ENCODE measurements at regions not wholly inside any gene's neighbourhood (a gene's known extent, or its start where the extent isn't known, plus 50 kb on each side); places are given as distances from the start of the nearest gene placed in this dataset.

DNA sequence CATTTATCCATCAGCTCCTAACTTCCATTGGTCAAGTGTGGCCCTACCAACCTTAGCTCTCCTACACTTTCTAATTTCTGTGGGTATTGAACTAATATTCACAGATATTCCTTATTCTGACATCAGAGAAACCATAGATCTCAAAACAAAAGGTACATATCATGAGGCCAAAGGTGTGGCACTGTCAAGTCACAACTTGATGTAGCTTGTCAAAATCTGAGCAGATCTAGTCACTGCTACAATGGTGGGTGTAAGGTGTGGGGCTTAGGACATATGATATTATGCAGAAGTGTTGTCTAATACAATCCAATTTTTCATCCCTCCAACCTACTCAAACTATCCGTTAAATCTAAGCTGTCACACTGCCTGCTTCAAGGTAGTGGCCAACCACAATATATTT is 114.0 kb upstream of the FAR2 start:
- Histone ChIP-seq H3K27ac (ENCODE audit: low read depth, low read length, poor library complexity, severe bottlenecking) (no peak overlapping the region), H3F3A (ENCODE audit: insufficient read depth, low read length) (no peaks in the 10 kb centered on the region), H3K27me3 (ENCODE audit: insufficient read depth, low read length) (no peaks in the 10 kb centered on the region)

DNA sequence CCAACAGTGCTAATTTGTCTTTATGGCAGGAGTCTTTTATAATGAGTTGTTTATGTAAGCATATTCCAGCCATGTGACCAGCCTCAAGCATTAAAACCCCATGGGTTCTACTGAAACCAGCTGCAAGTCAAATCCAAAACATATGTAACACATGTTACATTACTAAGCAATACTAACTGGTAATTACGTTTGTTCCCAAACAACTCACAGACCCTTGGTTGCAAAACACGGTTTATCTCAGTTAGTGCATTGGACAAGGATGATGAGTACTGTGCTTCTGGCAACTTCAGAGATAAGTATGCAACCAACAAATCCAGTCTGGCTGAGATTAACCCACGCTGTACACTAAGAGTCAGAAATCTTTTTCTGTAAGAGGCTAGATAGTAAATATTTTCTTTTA is 110.1 kb upstream of the FAR2 start:
- Histone ChIP-seq H3K4me2 (ENCODE audit: low read length) (no peak overlapping the region), H3K36me3 (ENCODE audit: insufficient read depth, low read length) (no peaks in the 10 kb centered on the region), H3K4me1 (ENCODE audit: insufficient read depth, low read length, severe bottlenecking) (no peaks in the 10 kb centered on the region), H4K20me1 (ENCODE audit: insufficient read depth, low read length) (no peaks in the 10 kb centered on the region), H2AFZ (ENCODE audit: low read length) (no peak overlapping the region), H3K9ac (ENCODE audit: low read length) (no peak overlapping the region), H3K27me3 (ENCODE audit: insufficient read depth, low read length) (no peaks in the 10 kb centered on the region), H3K9me2 (ENCODE audit: low read depth, low read length) (no peaks in the 10 kb centered on the region), H3F3A (ENCODE audit: insufficient read depth, low read length) (no peaks in the 10 kb centered on the region), H3K9me3 (ENCODE audit: low read length) (no peaks in the 10 kb centered on the region), H3K79me2 (ENCODE audit: insufficient read depth, low read length) (no peaks in the 10 kb centered on the region), H3K27ac (ENCODE audit: low read depth, low read length, poor library complexity, severe bottlenecking) (no peak overlapping the region), H3K4me3 (ENCODE audit: low read depth, low read length, poor library complexity, severe bottlenecking) (no peak overlapping the region)
- TF ChIP-seq, protein P1, sequence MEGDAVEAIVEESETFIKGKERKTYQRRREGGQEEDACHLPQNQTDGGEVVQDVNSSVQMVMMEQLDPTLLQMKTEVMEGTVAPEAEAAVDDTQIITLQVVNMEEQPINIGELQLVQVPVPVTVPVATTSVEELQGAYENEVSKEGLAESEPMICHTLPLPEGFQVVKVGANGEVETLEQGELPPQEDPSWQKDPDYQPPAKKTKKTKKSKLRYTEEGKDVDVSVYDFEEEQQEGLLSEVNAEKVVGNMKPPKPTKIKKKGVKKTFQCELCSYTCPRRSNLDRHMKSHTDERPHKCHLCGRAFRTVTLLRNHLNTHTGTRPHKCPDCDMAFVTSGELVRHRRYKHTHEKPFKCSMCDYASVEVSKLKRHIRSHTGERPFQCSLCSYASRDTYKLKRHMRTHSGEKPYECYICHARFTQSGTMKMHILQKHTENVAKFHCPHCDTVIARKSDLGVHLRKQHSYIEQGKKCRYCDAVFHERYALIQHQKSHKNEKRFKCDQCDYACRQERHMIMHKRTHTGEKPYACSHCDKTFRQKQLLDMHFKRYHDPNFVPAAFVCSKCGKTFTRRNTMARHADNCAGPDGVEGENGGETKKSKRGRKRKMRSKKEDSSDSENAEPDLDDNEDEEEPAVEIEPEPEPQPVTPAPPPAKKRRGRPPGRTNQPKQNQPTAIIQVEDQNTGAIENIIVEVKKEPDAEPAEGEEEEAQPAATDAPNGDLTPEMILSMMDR (IDR thresholded peaks at IDR 0.05; ENCODE audit: low read length): no peak
- no peak for TF ChIP-seq EZH2 (IDR thresholded peaks at IDR 0.05; ENCODE audit: borderline replicate concordance, low read length)

More for the DNA sequence above, 114.0 kb upstream of the FAR2 start:
- no peak for TF ChIP-seq EZH2 (IDR thresholded peaks at IDR 0.05; ENCODE audit: borderline replicate concordance, low read length)
- TF ChIP-seq, protein P1 (IDR thresholded peaks at IDR 0.05; ENCODE audit: low read length): no peak
- H3K9ac ChIP-seq (ENCODE audit: low read length): no peak overlapping the region
- no peaks in the 10 kb centered on the region for H4K20me1 ChIP-seq (ENCODE audit: insufficient read depth, low read length)
- no peaks in the 10 kb centered on the region for H3K9me3 ChIP-seq (ENCODE audit: low read length)
- no peaks in the 10 kb centered on the region for H3K4me1 ChIP-seq (ENCODE audit: insufficient read depth, low read length, severe bottlenecking)
- no peak overlapping the region for H3K4me2 ChIP-seq (ENCODE audit: low read length)
- no peaks in the 10 kb centered on the region for H3K79me2 ChIP-seq (ENCODE audit: insufficient read depth, low read length)
- H3K36me3 ChIP-seq (ENCODE audit: insufficient read depth, low read length): no peaks in the 10 kb centered on the region
- H3K4me3 ChIP-seq (ENCODE audit: low read depth, low read length, poor library complexity, severe bottlenecking): no peak overlapping the region
- H2AFZ ChIP-seq (ENCODE audit: low read length): no peak overlapping the region
- no peaks in the 10 kb centered on the region for H3K9me2 ChIP-seq (ENCODE audit: low read depth, low read length)

DNA sequence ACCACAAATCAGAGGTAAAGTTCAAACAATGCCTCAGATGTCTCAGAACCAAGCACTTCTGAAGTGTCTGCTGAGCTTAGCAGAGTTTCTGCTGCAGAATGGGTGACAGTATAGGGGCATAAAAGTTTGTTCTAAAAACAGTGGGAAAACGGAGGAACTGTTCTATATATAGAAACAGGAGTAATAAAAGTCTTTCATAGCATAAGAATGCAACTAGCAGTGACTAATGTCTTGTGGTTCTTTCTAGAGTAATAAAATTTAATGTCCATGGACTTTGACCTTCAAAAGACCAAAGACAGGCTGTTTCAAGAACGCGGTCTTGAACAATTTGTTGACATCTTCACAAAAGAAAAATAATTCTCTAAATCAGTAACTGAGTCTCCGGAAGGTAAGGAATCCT is 107.5 kb upstream of the FAR2 start:
- H3K4me1 ChIP-seq (ENCODE audit: insufficient read depth, low read length, severe bottlenecking): no peaks in the 10 kb centered on the region
- TF ChIP-seq, protein P1 (IDR thresholded peaks at IDR 0.05; ENCODE audit: low read length): no peak
- no peak for TF ChIP-seq EZH2 (IDR thresholded peaks at IDR 0.05; ENCODE audit: borderline replicate concordance, low read length)
- H2AFZ ChIP-seq (ENCODE audit: low read length): no peak overlapping the region
- no peak overlapping the region for H3K27ac ChIP-seq (ENCODE audit: low read depth, low read length, poor library complexity, severe bottlenecking)
- no peaks in the 10 kb centered on the region for H3K9me3 ChIP-seq (ENCODE audit: low read length)
- no peak overlapping the region for H3K9ac ChIP-seq (ENCODE audit: low read length)
- H3K27me3 ChIP-seq (ENCODE audit: insufficient read depth, low read length): no peaks in the 10 kb centered on the region
- no peak overlapping the region for H3K4me2 ChIP-seq (ENCODE audit: low read length)
- no peaks in the 10 kb centered on the region for H4K20me1 ChIP-seq (ENCODE audit: insufficient read depth, low read length)
- H3K36me3 ChIP-seq (ENCODE audit: insufficient read depth, low read length): no peaks in the 10 kb centered on the region
- H3K9me2 ChIP-seq (ENCODE audit: low read depth, low read length): no peaks in the 10 kb centered on the region
- H3K4me3 ChIP-seq (ENCODE audit: low read depth, low read length, poor library complexity, severe bottlenecking): no peak overlapping the region
- no peaks in the 10 kb centered on the region for H3F3A ChIP-seq (ENCODE audit: insufficient read depth, low read length)
- H3K79me2 ChIP-seq (ENCODE audit: insufficient read depth, low read length): no peaks in the 10 kb centered on the region
